ENCODE measurements at regions not wholly inside any gene's neighbourhood (a gene's known extent, or its start where the extent isn't known, plus 50 kb on each side); places are given as distances from the start of the nearest gene placed in this dataset.

- intact Hi-C loops (cut with DNase I): no loop called here
- DNase-seq (ENCODE audit: low spot score): no peak
These were observed 345.9 kb upstream of the HS6ST1 start for GRCh38 chr2:128664499-128664971.

GRCh38 chr2:128665113-128665512, 346.4 kb upstream of the HS6ST1 start:
- H3K36me3 ChIP-seq: no peaks in the 10 kb centered on the region
- H3K4me3 ChIP-seq: no peak overlapping the region
- TF ChIP-seq POLR2A (IDR thresholded peaks at IDR 0.05): no peak
- TF ChIP-seq CTCF (IDR thresholded peaks at IDR 0.05): no peak
- TF ChIP-seq POLR2AphosphoS5 (IDR thresholded peaks at IDR 0.05): no peak
- H3K27me3 ChIP-seq (replicated peaks; ENCODE audit: insufficient read depth): no peaks in the 10 kb centered on the region
- DNase-seq (ENCODE audit: low spot score): no peak
- H3K9me3 ChIP-seq: no peaks in the 10 kb centered on the region
- intact Hi-C loops (cut with DNase I): no loop called here
- no peaks in the 10 kb centered on the region for H3K4me1 ChIP-seq (replicated peaks)
- 96% methylated on average over 4 of the region's 4 CpGs for WGBS
- no peak overlapping the region for H3K27ac ChIP-seq

More at GRCh38 chr2:128664499-128664971, 345.9 kb upstream of the HS6ST1 start:
- Histone ChIP-seq H3K9me3 (no peaks in the 10 kb centered on the region), H3K4me1 (replicated peaks) (no peaks in the 10 kb centered on the region), H3K27ac (no peak overlapping the region), H3K27me3 (replicated peaks; ENCODE audit: insufficient read depth) (no peaks in the 10 kb centered on the region), H3K36me3 (no peaks in the 10 kb centered on the region), H3K4me3 (no peak overlapping the region)
- whole genome bisulfite sequencing: 53% methylated on average over 4 of the region's 4 CpGs
- TF ChIP-seq POLR2AphosphoS5 (IDR thresholded peaks at IDR 0.05) (no peak), CTCF (IDR thresholded peaks at IDR 0.05) (no peak), POLR2A (IDR thresholded peaks at IDR 0.05) (no peak)

GRCh38 chr2:128666596-128666995, 347.9 kb upstream of the HS6ST1 start:
- Histone ChIP-seq H3K4me3 (no peak overlapping the region), H3K27ac (no peak overlapping the region), H3K36me3 (no peaks in the 10 kb centered on the region), H3K27me3 (replicated peaks; ENCODE audit: insufficient read depth) (no peaks in the 10 kb centered on the region), H3K9me3 (no peaks in the 10 kb centered on the region), H3K4me1 (replicated peaks) (no peaks in the 10 kb centered on the region)
- intact Hi-C loops (cut with DNase I): no loop called here
- WGBS: 94% methylated on average over 6 of the region's 6 CpGs
- no peak for DNase-seq (ENCODE audit: low spot score)
- no peak for TF ChIP-seq POLR2AphosphoS5 (IDR thresholded peaks at IDR 0.05)
- no peak for TF ChIP-seq POLR2A (IDR thresholded peaks at IDR 0.05)
- no peak for TF ChIP-seq CTCF (IDR thresholded peaks at IDR 0.05)

GRCh38 chr2:128667391-128667790, 348.7 kb upstream of the HS6ST1 start:
- Histone ChIP-seq H3K4me3 (no peak overlapping the region), H3K27me3 (replicated peaks; ENCODE audit: insufficient read depth) (no peaks in the 10 kb centered on the region), H3K4me1 (replicated peaks) (no peaks in the 10 kb centered on the region), H3K9me3 (no peaks in the 10 kb centered on the region), H3K36me3 (no peaks in the 10 kb centered on the region), H3K27ac (no peak overlapping the region)
- no peak for DNase-seq (ENCODE audit: low spot score)
- WGBS: 92% methylated on average over 6 of the region's 7 CpGs
- intact Hi-C loops (cut with DNase I): no loop called here
- no peak for TF ChIP-seq POLR2A (IDR thresholded peaks at IDR 0.05)

GRCh38 chr2:128668946-128669345, 350.3 kb upstream of the HS6ST1 start:
- no peaks in the 10 kb centered on the region for H3K36me3 ChIP-seq
- H3K4me1 ChIP-seq (replicated peaks): no peaks in the 10 kb centered on the region
- H3K27ac ChIP-seq: no peak overlapping the region
- H3K27me3 ChIP-seq (replicated peaks; ENCODE audit: insufficient read depth): no peaks in the 10 kb centered on the region
- H3K9me3 ChIP-seq: no peaks in the 10 kb centered on the region
- intact Hi-C loops (cut with DNase I): no loop called here
- WGBS: 82% methylated on average over 2 of the region's 2 CpGs
- TF ChIP-seq CTCF (IDR thresholded peaks at IDR 0.05): no peak
- TF ChIP-seq POLR2A (IDR thresholded peaks at IDR 0.05): no peak
- TF ChIP-seq POLR2AphosphoS5 (IDR thresholded peaks at IDR 0.05): no peak
- no peak for DNase-seq (ENCODE audit: low spot score)
- H3K4me3 ChIP-seq: no peak overlapping the region

Data from prostate gland (tissue), 2 donors.